ENCODE measurements at regions not wholly inside any gene's neighbourhood (a gene's known extent, or its start where the extent isn't known, plus 50 kb on each side); places are given as distances from the start of the nearest gene placed in this dataset.

DNA sequence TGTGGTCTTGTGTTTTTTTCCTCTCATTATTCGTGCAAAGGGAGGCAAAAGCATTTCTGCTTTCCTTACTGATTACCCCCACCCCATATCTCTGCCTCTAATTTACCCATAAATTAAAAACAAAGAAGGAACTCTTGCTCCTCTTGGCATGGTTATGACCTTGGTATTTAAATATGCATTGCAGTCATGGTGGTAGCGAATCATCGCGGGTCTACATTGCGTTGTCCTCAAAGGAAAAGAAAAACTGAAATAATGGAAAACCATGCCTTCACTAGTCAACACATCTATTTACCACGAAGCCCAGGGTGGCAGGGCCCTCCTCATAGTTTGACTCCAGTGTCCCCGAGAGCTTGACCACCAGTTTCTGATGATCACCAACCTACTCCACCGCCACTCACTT lies 126.7 kb upstream of the PARP11 start:
- peaks cover 32 to 35% of the 10 kb centered on the region in 2 experiments for H3K4me1 ChIP-seq (ENCODE audit: control insufficient read depth in 1 of 2, insufficient read depth in 2 of 2, low read length in 2 of 2)
- no peak overlapping the region for H3K23ac ChIP-seq (ENCODE audit: low read length)
- DNase-seq, result peak; percentile 48 to 74
- peak overlapping the region; percentile 63 for H4K12ac ChIP-seq (ENCODE audit: low read depth, low read length)
- peak overlapping the region; percentile 99 for H2BK5ac ChIP-seq (ENCODE audit: low read depth, low read length, poor library complexity)
- no peaks in the 10 kb centered on the region for H3K36me3 ChIP-seq (ENCODE audit: control insufficient read depth in 1 of 2, insufficient read depth in 2 of 2, low read length in 2 of 2)
- peaks cover 57% of the 10 kb centered on the region for H3K79me1 ChIP-seq (ENCODE audit: low read length)
- no peak overlapping the region for H3K4me3 ChIP-seq (ENCODE audit: low read depth, low read length)
- peaks cover 21% of the 10 kb centered on the region for H3K79me2 ChIP-seq (ENCODE audit: control insufficient read depth, insufficient read depth, low read length, poor library complexity)
- no peak overlapping the region for H2AFZ ChIP-seq (ENCODE audit: insufficient read depth, low read length, poor library complexity)
- peak overlapping the region; percentile 68 for H3K4ac ChIP-seq (ENCODE audit: low read depth, low read length)
- H3K18ac ChIP-seq (ENCODE audit: low read length), result peak overlapping the region; percentile 68
- peak overlapping the region; percentile 82 for H2AK5ac ChIP-seq (ENCODE audit: low read length)
- H3K9me3 ChIP-seq (ENCODE audit: insufficient read depth, low read depth, low read length), result peaks cover 2% of the 10 kb centered on the region
- no peak overlapping the region for H3K4me2 ChIP-seq (ENCODE audit: low read length)
- H2BK12ac ChIP-seq (ENCODE audit: low read length), result peak overlapping the region; percentile 97
- peak overlapping the region; percentile 82 for H3K14ac ChIP-seq (ENCODE audit: low read length)
- no peaks in the 10 kb centered on the region for H3K27me3 ChIP-seq (ENCODE audit: insufficient read depth, low read length)
- H3K9ac ChIP-seq (ENCODE audit: low read length), result no peak overlapping the region
- H2BK120ac ChIP-seq (ENCODE audit: insufficient read depth, low read length, poor library complexity), result peak overlapping the region; percentile 99
- peak overlapping the region; percentile 90 for H4K8ac ChIP-seq (ENCODE audit: low read depth, low read length)
- peak overlapping the region; percentile 97 for H4K91ac ChIP-seq (ENCODE audit: low read depth, low read length)
- WGBS (ENCODE audit: extremely low coverage, insufficient coverage, insufficient read length), result no CpG with 5 or more reads among the region's 8 CpGs
- peak overlapping the region; percentile 95 for H3K27ac ChIP-seq (ENCODE audit: low read depth, low read length)

- WGBS (ENCODE audit: extremely low coverage, insufficient coverage, insufficient read length), result no CpG with 5 or more reads among the region's 7 CpGs
- Histone ChIP-seq H3K18ac (ENCODE audit: low read length) (peak overlapping the region; percentile 94), H3K4me1 (ENCODE audit: control insufficient read depth in 1 of 2, insufficient read depth in 2 of 2, low read length in 2 of 2) (peaks cover 33 to 36% of the 10 kb centered on the region in 2 experiments), H3K9me3 (ENCODE audit: insufficient read depth, low read depth, low read length) (peaks cover 2% of the 10 kb centered on the region), H3K79me2 (ENCODE audit: control insufficient read depth, insufficient read depth, low read length, poor library complexity) (peaks cover 21% of the 10 kb centered on the region), H3K14ac (ENCODE audit: low read length) (peak overlapping the region; percentile 57), H2BK12ac (ENCODE audit: low read length) (peak overlapping the region; percentile 92), H3K4me2 (ENCODE audit: low read length) (peak overlapping the region; percentile 14), H3K27ac (ENCODE audit: low read depth, low read length) (peak overlapping the region; percentile 95), H2BK5ac (ENCODE audit: low read depth, low read length, poor library complexity) (peak overlapping the region; percentile 93), H3K4ac (ENCODE audit: low read depth, low read length) (peak overlapping the region; percentile 49), H4K8ac (ENCODE audit: low read depth, low read length) (peak overlapping the region; percentile 67), H3K79me1 (ENCODE audit: low read length) (peaks cover 61% of the 10 kb centered on the region), H2BK120ac (ENCODE audit: insufficient read depth, low read length, poor library complexity) (peak overlapping the region; percentile 99), H2AK5ac (ENCODE audit: low read length) (peak overlapping the region; percentile 84), H3K4me3 (ENCODE audit: low read depth, low read length) (no peak overlapping the region), H3K23ac (ENCODE audit: low read length) (no peak overlapping the region), H4K91ac (ENCODE audit: low read depth, low read length) (peak overlapping the region; percentile 93), H4K12ac (ENCODE audit: low read depth, low read length) (peak overlapping the region; percentile 39), H2AFZ (ENCODE audit: insufficient read depth, low read length, poor library complexity) (peak overlapping the region; percentile 37), H3K27me3 (ENCODE audit: insufficient read depth, low read length) (no peaks in the 10 kb centered on the region), H3K9ac (ENCODE audit: low read length) (no peak overlapping the region), H3K36me3 (ENCODE audit: control insufficient read depth in 1 of 2, insufficient read depth in 2 of 2, low read length in 2 of 2) (no peaks in the 10 kb centered on the region)
- DNase-seq, result peak; percentile 96 to 99
Observed at GRCh38 chr12:3998968-3999792, 126.0 kb upstream of the PARP11 start.

DNA sequence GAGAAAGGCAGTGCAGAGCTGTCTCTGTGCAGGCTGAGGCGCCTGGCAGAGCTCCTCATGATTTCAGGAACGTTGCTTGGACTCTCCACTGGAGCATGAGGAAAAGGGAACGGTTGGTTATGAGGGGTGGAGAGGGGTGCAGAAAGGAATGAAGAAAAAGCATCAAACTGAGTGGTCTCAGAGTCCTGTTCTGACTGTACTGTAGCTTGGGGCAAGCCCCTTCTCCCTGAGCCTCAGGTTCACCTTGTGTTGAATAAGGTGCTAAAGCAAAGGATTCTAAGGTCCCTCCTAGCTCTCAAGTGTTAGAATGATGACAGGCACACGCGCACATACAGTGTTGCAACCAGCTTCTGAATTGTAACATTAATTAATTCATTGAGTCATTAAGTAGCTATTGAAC lies 125.2 kb upstream of the PARP11 start:
- Histone ChIP-seq H3K27me3 (ENCODE audit: insufficient read depth, low read length) (no peaks in the 10 kb centered on the region), H3K27ac (ENCODE audit: low read depth, low read length) (peak overlapping the region; percentile 90), H4K8ac (ENCODE audit: low read depth, low read length) (peak overlapping the region; percentile 94), H3K4me3 (ENCODE audit: low read depth, low read length) (no peak overlapping the region), H4K12ac (ENCODE audit: low read depth, low read length) (peak overlapping the region; percentile 35), H3K4me1 (ENCODE audit: control insufficient read depth in 1 of 2, insufficient read depth in 2 of 2, low read length in 2 of 2) (peaks cover 33 to 37% of the 10 kb centered on the region in 2 experiments), H2BK5ac (ENCODE audit: low read depth, low read length, poor library complexity) (peak overlapping the region; percentile 95), H3K4ac (ENCODE audit: low read depth, low read length) (peak overlapping the region; percentile 63), H3K18ac (ENCODE audit: low read length) (peak overlapping the region; percentile 55), H3K9me3 (ENCODE audit: insufficient read depth, low read depth, low read length) (peaks cover 2% of the 10 kb centered on the region), H3K23ac (ENCODE audit: low read length) (no peak overlapping the region), H3K4me2 (ENCODE audit: low read length) (no peak overlapping the region), H2BK12ac (ENCODE audit: low read length) (peak overlapping the region; percentile 89), H4K91ac (ENCODE audit: low read depth, low read length) (peak overlapping the region; percentile 98), H3K9ac (ENCODE audit: low read length) (no peak overlapping the region), H2AK5ac (ENCODE audit: low read length) (peak overlapping the region; percentile 93), H3K79me2 (ENCODE audit: control insufficient read depth, insufficient read depth, low read length, poor library complexity) (peaks cover 21% of the 10 kb centered on the region), H3K36me3 (ENCODE audit: control insufficient read depth in 1 of 2, insufficient read depth in 2 of 2, low read length in 2 of 2) (no peaks in the 10 kb centered on the region), H2AFZ (ENCODE audit: insufficient read depth, low read length, poor library complexity) (no peak overlapping the region), H3K79me1 (ENCODE audit: low read length) (peaks cover 66% of the 10 kb centered on the region), H2BK120ac (ENCODE audit: insufficient read depth, low read length, poor library complexity) (peak overlapping the region; percentile 98), H3K14ac (ENCODE audit: low read length) (peak overlapping the region; percentile 90)
- no CpG with 5 or more reads among the region's 5 CpGs for WGBS (ENCODE audit: extremely low coverage, insufficient coverage, insufficient read length)
- DNase-seq, result no peak

DNA sequence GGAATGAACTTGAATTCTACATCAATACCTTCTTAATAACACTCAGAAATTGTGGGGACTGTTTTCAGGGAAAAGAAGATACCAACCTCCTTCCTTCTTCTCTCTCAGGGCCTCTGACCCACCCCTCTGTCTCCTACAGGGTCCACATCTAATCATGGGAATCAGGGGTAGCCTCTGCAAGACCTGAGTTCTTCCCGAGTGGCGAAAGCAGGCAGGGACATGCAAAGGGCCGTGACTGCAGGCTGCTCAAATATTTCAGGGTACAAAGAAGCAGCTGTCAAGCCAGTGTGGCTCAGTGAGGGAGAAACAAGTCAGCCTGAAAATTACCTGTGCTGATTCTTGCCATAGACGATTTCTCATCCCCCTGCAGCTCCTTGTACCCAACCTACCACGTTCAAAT lies 123.1 kb upstream of the PARP11 start:
- Histone ChIP-seq H2BK12ac (ENCODE audit: low read length) (peak overlapping the region; percentile 96), H4K12ac (ENCODE audit: low read depth, low read length) (no peak overlapping the region), H3K79me1 (ENCODE audit: low read length) (peaks cover 63% of the 10 kb centered on the region), H3K36me3 (ENCODE audit: control insufficient read depth in 1 of 2, insufficient read depth in 2 of 2, low read length in 2 of 2) (no peaks in the 10 kb centered on the region), H3K27me3 (ENCODE audit: insufficient read depth, low read length) (no peaks in the 10 kb centered on the region), H2BK120ac (ENCODE audit: insufficient read depth, low read length, poor library complexity) (peak overlapping the region; percentile 97), H3K14ac (ENCODE audit: low read length) (peak overlapping the region; percentile 32), H3K4me2 (ENCODE audit: low read length) (no peak overlapping the region), H3K9me3 (ENCODE audit: insufficient read depth, low read depth, low read length) (peaks cover 2% of the 10 kb centered on the region), H4K8ac (ENCODE audit: low read depth, low read length) (peak overlapping the region; percentile 74), H3K23ac (ENCODE audit: low read length) (no peak overlapping the region), H3K79me2 (ENCODE audit: control insufficient read depth, insufficient read depth, low read length, poor library complexity) (peaks cover 14% of the 10 kb centered on the region), H4K91ac (ENCODE audit: low read depth, low read length) (peak overlapping the region; percentile 84), H2AK5ac (ENCODE audit: low read length) (peak overlapping the region; percentile 47), H3K27ac (ENCODE audit: low read depth, low read length) (peak overlapping the region; percentile 15), H3K9ac (ENCODE audit: low read length) (no peak overlapping the region), H2BK5ac (ENCODE audit: low read depth, low read length, poor library complexity) (peak overlapping the region; percentile 85), H3K4me3 (ENCODE audit: low read depth, low read length) (no peak overlapping the region), H2AFZ (ENCODE audit: insufficient read depth, low read length, poor library complexity) (peak overlapping the region; percentile 28), H3K18ac (ENCODE audit: low read length) (peak overlapping the region; percentile 93), H3K4ac (ENCODE audit: low read depth, low read length) (peak overlapping the region; percentile 83), H3K4me1 (ENCODE audit: control insufficient read depth in 1 of 2, insufficient read depth in 2 of 2, low read length in 2 of 2) (peaks cover 20 to 29% of the 10 kb centered on the region in 2 experiments)
- no peak for DNase-seq
- WGBS (ENCODE audit: extremely low coverage, insufficient coverage, insufficient read length), result no CpG with 5 or more reads among the region's 5 CpGs
